ENCODE measurements at regions not wholly inside any gene's neighbourhood (a gene's known extent, or its start where the extent isn't known, plus 50 kb on each side); places are given as distances from the start of the nearest gene placed in this dataset.

- TF ChIP-seq POLR2A (IDR thresholded peaks at IDR 0.05) (no peak), CTCF (IDR thresholded peaks at IDR 0.05) (no peak)
Measured at GRCh38 chr11:38867338-38867737, 2269.3 kb upstream of the RAG2 start.

Measured in ovary (tissue), 3 donors.